GM19372 (cell line): ENCODE measurements at regions not wholly inside any gene's neighbourhood (a gene's known extent, or its start where the extent isn't known, plus 50 kb on each side); places are given as distances from the start of the nearest gene placed in this dataset.
"Not testable (repeated sequence)": the region's sequence is repeated elsewhere in the genome, so short reads cannot be mapped to it uniquely, and the experiment has no call there.

ENCODE experiments used
- ATAC-seq: cut with Tn5 transposase; IDR thresholded peaks from one replicate; pipeline ENCODE4 v1.9.1; 2021; ENCODE audit warnings: mild to moderate bottlenecking, low read depth, moderate library complexity; ENCODE audit not compliant: unreplicated experiment

GRCh38 chr9:89670801-89671434 lies 66.1 kb downstream of the GADD45G start:
- ATAC-seq, result no peak

GRCh38 chr9:89674667-89675057 lies 69.8 kb downstream of the GADD45G start:
- no peak for ATAC-seq

GRCh38 chr9:89675058-89675742 lies 70.4 kb downstream of the GADD45G start:
- no peak for ATAC-seq

- ATAC-seq, result no peak
Measured at GRCh38 chr9:89676281-89676680, 71.5 kb downstream of the GADD45G start.

DNA sequence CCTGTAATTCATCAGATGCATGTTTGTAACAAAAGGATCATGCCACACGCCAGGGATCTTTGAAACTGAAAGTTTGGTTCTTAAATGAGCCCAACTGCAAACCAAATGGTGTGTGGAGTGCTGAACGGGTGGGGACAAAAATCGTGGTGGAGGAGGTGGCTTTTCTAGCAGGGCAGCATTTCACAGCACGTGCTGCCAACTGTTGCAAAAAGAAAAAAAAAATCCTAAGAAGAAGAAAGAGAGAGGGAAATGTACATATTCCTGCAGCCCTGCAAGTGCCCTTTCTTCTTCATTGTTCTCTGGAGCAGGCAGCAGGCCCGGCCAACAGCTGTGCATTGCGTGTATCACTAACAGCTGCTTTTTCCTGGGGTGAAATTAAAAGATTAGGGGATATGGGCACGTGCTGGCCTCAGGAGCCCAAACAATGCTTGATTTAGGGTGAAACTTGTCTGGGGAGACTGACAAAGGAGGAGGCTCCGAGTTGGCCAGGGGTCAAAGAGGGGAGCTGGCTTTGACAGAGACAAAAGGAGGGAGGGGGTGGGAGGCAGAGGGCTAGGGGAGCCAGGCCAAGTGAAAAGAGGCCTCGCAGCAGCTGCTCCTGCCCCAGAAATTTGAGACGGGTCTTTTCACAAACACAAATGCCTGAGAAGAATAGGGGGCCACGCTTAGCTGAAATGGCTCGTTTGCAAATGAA lies 73.0 kb downstream of the GADD45G start:
- no peak for ATAC-seq

GRCh38 chr9:89678396-89679015 lies 73.7 kb downstream of the GADD45G start:
- ATAC-seq, result no peak

DNA sequence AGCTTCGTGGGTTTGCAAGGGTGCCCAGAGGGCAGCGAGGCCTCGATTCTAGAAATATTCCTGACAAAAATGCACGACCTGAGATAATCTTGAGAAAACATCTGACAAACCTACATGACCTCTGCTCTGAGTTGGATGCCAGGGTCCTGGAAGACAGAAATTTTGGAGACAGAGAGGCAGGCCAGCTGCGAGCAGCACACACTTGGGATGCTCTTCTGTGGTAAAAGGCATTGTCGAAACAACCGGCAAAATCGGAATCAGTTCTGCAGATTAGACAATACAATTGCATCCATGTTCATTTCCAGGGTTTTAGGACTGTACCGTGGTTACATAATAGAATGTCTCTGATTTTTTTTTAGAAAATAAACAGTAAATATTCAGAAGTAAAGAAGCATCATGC lies 74.2 kb downstream of the GADD45G start:
- ATAC-seq, result no peak

DNA sequence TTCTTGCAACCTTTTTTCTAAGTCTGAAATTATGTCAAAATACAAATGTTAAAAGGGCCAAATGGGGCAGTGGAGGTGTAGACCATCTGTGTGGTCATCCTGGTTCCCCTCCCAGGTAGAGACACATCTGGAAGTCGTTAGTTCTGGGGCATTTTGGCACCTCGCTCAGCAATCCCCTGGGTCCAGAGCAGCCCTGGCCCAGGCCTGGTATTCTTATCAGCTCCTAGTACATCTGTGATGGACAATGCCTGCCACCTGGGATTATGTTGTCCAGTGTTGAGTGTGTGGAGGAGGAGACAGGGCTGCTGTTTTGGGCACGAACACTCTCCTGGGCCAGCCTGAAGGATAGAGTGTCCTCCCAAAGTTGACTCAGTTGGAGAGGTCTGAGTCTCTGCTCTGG lies 74.8 kb downstream of the GADD45G start:
- ATAC-seq, result no peak

GRCh38 chr9:89680547-89681467 lies 76.0 kb downstream of the GADD45G start:
- ATAC-seq, result no peak

DNA sequence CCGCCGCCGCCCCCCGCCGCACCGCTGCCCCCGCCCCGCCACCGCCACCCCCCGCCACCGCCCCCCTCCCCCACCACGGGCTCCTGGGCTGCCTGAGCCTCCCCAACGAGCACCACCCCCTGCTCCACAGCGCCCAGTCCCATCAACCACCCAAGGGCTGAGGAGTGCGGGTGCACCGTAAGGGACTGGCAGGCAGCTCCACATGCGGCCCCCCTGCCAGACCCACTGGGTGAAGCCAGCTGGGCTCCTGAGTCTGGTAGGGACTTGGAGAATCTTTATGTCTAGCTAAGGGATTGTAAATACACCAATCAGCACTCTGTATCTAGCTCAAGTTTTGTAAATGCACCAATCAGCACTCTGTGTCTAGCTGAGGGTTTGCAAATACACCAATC lies 76.7 kb downstream of the GADD45G start:
- not testable (repeated sequence) for ATAC-seq

GRCh38 chr9:89683626-89684025 lies 78.8 kb downstream of the GADD45G start:
- no peak for ATAC-seq

GRCh38 chr9:89684218-89684617 lies 79.4 kb downstream of the GADD45G start:
- ATAC-seq, result no peak

DNA sequence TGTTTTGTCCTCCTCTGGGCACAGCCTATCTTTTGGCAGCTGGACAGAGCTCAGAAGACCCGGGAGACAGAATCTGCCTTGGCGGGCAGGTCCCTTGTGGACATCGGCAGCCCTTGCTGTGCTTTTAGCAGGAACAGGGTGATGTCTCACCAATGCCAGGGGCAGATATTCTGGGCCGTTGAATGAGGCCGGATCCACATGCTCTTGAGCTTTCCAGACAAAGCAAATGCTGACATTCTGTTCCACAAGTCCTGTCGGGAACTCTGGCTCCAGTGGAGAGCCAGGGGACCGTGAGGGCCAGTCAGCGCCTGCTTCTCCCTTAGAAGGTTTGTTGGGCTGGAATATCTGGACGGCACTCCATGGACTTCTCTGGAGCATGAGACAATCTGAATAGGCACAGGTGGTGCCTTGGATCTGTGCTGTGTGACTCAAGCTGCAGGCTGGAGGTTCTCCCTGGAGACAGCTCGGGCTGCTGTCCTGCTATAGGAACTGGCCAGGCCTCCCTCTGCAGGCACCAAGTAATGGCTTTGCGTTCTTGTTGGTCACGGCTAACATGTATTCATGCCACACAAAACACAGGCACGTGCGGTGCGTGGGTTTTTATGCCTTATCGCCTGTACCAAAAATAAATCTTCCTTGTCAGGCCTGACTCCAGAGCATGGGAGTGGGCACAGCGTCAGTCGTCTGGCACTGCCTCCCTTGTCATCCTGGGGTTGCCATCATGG lies 80.3 kb downstream of the GADD45G start:
- no peak for ATAC-seq

- ATAC-seq, result no peak
Measured at GRCh38 chr9:89685698-89686097, 80.9 kb downstream of the GADD45G start.

DNA sequence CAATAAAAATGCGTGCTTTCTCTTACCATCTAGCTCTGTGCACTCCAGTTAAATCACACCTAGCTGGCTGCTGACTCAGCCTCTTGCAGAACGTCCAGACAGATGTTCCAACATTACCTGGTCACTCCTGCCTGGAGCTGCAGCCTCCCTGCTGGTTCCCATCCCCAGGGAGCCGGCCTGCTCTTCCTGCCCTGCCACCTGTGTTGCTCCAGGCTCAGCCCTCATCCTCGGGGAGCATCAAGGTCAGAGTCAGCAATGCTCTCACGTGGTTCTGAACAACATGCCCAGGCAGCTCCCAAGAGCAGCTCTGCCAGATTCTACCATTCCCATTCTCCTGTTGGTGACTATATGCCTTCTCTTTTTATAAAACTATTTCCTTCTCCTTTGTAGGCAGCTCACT lies 81.3 kb downstream of the GADD45G start:
- ATAC-seq, result no peak

DNA sequence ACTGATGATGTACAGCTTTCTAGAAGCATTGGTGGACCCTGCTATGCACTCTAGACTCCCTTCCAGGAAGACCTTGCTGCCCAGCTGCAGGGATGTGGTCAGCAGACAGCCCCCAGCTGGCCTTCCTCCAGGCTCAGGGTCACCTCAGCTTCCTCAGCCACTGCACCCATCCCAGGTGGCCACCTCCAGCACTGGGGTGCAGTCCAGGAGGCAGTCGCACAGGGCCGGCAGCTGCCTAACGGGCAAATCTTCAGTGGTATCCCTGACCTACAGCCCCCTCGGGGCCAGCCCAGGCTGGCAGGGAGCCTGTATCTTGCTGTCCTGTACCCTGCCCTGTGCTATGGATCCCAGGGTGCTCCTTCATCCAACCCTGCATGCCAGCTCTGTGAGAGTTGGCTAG lies 81.8 kb downstream of the GADD45G start:
- ATAC-seq, result no peak

DNA sequence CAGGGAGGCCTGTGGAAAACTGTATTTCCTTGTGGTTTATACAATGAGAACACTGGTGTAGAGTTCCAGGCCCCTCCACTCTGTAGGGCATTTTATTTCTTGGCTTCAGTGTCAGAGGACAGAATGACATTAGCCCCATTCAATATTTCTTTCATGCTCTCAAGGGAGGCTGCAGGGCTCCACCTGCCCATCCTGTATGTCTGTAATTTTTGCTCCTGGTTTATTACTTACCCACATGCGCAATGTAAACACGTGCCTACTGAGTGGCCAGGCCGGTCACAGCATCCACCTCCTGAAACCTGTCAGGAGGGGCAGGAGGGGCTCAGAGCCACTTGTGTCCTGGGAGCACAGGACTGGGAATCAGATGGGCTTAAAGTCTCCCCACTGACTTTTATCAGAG lies 82.4 kb downstream of the GADD45G start:
- no peak for ATAC-seq

GRCh38 chr9:89687848-89688247 lies 83.0 kb downstream of the GADD45G start:
- no peak for ATAC-seq

- ATAC-seq, result not testable (repeated sequence)
Measured at GRCh38 chr9:89689321-89689720, 84.5 kb downstream of the GADD45G start.
